ENCODE measurements at regions not wholly inside any gene's neighbourhood (a gene's known extent, or its start where the extent isn't known, plus 50 kb on each side); places are given as distances from the start of the nearest gene placed in this dataset.

DNA sequence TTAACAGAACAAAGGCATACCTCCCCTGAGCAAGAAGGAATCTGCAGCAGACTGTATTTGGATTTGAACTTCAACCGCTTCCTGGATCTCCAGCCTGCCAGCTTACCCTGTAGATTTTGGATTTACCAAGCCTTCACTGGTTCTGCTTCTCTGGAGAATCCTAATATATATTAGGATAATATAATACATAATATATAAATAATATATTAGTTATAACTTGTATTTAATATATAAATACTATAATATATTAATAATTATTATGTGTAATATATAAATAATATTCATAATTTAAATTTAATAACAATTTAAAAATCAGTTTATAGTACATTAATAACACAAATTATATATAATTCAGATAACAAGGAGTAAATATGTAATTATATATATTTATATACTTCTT is 121.4 kb downstream of the COX18 start (continued):
- TF ChIP-seq EZH2phosphoT487 (IDR thresholded peaks at IDR 0.05; ENCODE audit: borderline replicate concordance) = no peak

DNA sequence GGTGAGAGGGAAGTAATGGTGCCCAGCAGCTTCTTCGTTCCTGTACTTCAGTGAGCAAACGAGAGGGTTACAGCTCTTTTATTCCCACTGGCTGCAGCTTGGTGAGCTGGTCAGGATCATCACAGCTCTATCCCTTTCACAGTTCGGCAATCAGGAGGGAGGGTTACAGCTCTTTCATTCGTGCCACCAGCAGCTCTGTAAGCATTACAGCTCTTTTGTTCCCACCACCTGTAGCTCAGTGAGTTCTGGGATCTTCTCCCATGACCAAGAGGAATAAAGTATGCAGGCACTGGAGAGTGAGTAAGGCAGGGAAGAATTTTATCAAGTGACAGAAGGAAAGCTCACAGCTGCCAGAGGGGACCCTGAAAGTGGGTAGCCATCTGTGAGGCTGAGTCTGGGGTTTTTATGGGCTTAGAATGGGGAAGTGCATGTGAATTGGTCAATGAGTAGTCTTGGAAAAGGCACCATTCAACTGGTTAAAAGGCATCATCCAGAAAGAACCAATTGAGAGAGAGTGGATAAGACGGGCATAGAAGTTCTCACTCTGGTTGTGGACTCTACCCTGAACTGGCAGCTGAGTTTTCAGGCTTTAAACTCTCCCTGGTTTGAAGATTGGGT is 123.7 kb downstream of the COX18 start:
- no peak overlapping the region for H3K27ac ChIP-seq (ENCODE audit: low read depth, low read length)
- H3K4me3 ChIP-seq (replicated peaks in 1 of 2; ENCODE audit: low read depth in 1 of 2, low read length in 2 of 2) = no peak overlapping the region
- RAD21 ChIA-PET (ENCODE audit: low non-redundant PET in 1 of 2, low total read pairs in 2 of 2, uncharacterized antibody in 2 of 2, unreplicated experiment in 2 of 2) = no interaction called here
- H3K9me2 ChIP-seq (ENCODE audit: insufficient read depth) = no peaks in the 10 kb centered on the region
- no peaks in the 10 kb centered on the region for H4K20me1 ChIP-seq (ENCODE audit: insufficient read depth)
- CTCF ChIA-PET = no interaction called here
- H3K79me2 ChIP-seq (ENCODE audit: insufficient read depth, low read length) = no peaks in the 10 kb centered on the region
- POLR2A ChIA-PET = no interaction called here
- no peak overlapping the region for H2AFZ ChIP-seq (ENCODE audit: low read depth, low read length, poor library complexity, severe bottlenecking)
- DNase-seq (ENCODE audit: low read depth, low spot score) = no peak
- BruUV-seq (replicated peaks) = no TSS peak
- intact Hi-C loops (cut with micrococcal nuclease) = no loop called here
- ATAC-seq = no peak
- H3K9ac ChIP-seq (ENCODE audit: low read length) = no peak overlapping the region
- H3K27me3 ChIP-seq (ENCODE audit: insufficient read depth, low read length) = 0 out of 2 replicates have a peak, but pooled peaks cover 4% of the 10 kb centered on the region
- TF ChIP-seq SIN3A (IDR thresholded peaks at IDR 0.05; ENCODE audit: low read depth) (no peak), EZH2 (IDR thresholded peaks at IDR 0.05) (no peak), ZNF274 (IDR thresholded peaks at IDR 0.05; ENCODE audit: low read depth, low read length) (no peak), EGR1 (IDR thresholded peaks at IDR 0.05; ENCODE audit: low read depth) (no peak), CBX3 (IDR thresholded peaks at IDR 0.05; ENCODE audit: low read depth) (no peak), JUND (IDR thresholded peaks at IDR 0.05) (no peak), SRF (IDR thresholded peaks at IDR 0.05; ENCODE audit: low read depth) (no peak), POLR2A (IDR thresholded peaks at IDR 0.05; ENCODE audit: borderline replicate concordance, extremely low read depth, insufficient read depth, insufficient read length) (no peak), CEBPB (IDR thresholded peaks at IDR 0.05; ENCODE audit: low read depth) (no peak), TCF7L2 (IDR thresholded peaks at IDR 0.05; ENCODE audit: borderline replicate concordance, extremely low read depth, insufficient read depth, insufficient read length) (no peak), ZFX (IDR thresholded peaks at IDR 0.05) (no peak), RAD21 (IDR thresholded peaks at IDR 0.05; ENCODE audit: low read depth) (no peak), SP1 (IDR thresholded peaks at IDR 0.05; ENCODE audit: low read depth) (no peak), ELF1 (IDR thresholded peaks at IDR 0.05; ENCODE audit: borderline replicate concordance, low read depth) (no peak), YY1 (IDR thresholded peaks at IDR 0.05; ENCODE audit: extremely low read depth, insufficient replicate concordance, low read depth, low read length) (no peak), FOSL1 (IDR thresholded peaks at IDR 0.05; ENCODE audit: low read depth) (no peak)
- TF ChIP-seq, protein P1, sequence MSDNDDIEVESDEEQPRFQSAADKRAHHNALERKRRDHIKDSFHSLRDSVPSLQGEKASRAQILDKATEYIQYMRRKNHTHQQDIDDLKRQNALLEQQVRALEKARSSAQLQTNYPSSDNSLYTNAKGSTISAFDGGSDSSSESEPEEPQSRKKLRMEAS (IDR thresholded peaks at IDR 0.05) = no peak
- TF ChIP-seq, protein P2, sequence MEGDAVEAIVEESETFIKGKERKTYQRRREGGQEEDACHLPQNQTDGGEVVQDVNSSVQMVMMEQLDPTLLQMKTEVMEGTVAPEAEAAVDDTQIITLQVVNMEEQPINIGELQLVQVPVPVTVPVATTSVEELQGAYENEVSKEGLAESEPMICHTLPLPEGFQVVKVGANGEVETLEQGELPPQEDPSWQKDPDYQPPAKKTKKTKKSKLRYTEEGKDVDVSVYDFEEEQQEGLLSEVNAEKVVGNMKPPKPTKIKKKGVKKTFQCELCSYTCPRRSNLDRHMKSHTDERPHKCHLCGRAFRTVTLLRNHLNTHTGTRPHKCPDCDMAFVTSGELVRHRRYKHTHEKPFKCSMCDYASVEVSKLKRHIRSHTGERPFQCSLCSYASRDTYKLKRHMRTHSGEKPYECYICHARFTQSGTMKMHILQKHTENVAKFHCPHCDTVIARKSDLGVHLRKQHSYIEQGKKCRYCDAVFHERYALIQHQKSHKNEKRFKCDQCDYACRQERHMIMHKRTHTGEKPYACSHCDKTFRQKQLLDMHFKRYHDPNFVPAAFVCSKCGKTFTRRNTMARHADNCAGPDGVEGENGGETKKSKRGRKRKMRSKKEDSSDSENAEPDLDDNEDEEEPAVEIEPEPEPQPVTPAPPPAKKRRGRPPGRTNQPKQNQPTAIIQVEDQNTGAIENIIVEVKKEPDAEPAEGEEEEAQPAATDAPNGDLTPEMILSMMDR (IDR thresholded peaks at IDR 0.05 in 2 of 3, conservative IDR thresholded peaks at IDR 0.05 in 1 of 3; ENCODE audit: borderline replicate concordance in 1 of 3, insufficient read depth in 1 of 3, low read depth in 2 of 3, low read length in 2 of 3) = no peak
- TF ChIP-seq, protein P3, sequence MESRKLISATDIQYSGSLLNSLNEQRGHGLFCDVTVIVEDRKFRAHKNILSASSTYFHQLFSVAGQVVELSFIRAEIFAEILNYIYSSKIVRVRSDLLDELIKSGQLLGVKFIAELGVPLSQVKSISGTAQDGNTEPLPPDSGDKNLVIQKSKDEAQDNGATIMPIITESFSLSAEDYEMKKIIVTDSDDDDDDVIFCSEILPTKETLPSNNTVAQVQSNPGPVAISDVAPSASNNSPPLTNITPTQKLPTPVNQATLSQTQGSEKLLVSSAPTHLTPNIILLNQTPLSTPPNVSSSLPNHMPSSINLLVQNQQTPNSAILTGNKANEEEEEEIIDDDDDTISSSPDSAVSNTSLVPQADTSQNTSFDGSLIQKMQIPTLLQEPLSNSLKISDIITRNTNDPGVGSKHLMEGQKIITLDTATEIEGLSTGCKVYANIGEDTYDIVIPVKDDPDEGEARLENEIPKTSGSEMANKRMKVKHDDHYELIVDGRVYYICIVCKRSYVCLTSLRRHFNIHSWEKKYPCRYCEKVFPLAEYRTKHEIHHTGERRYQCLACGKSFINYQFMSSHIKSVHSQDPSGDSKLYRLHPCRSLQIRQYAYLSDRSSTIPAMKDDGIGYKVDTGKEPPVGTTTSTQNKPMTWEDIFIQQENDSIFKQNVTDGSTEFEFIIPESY (IDR thresholded peaks at IDR 0.05; ENCODE audit: extremely low read depth, insufficient replicate concordance, low read length) = no peak
- H3K4me1 ChIP-seq (ENCODE audit: control insufficient read depth in 1 of 2, insufficient read depth in 2 of 2, low read length in 2 of 2) = no peaks in the 10 kb centered on the region
- no peaks in the 10 kb centered on the region for H3K9me3 ChIP-seq (ENCODE audit: control insufficient read depth in 1 of 2, insufficient read depth in 1 of 2, low read depth in 1 of 2, low read length in 2 of 2)
- H3K36me3 ChIP-seq (ENCODE audit: control insufficient read depth in 1 of 2, insufficient read depth in 2 of 2, low read length in 2 of 2) = no peaks in the 10 kb centered on the region
- no peak overlapping the region for H3K4me2 ChIP-seq (ENCODE audit: low read length)

Measured in HCT116 (cell line).